ENCODE measurements at regions not wholly inside any gene's neighbourhood (a gene's known extent, or its start where the extent isn't known, plus 50 kb on each side); places are given as distances from the start of the nearest gene placed in this dataset.

DNA sequence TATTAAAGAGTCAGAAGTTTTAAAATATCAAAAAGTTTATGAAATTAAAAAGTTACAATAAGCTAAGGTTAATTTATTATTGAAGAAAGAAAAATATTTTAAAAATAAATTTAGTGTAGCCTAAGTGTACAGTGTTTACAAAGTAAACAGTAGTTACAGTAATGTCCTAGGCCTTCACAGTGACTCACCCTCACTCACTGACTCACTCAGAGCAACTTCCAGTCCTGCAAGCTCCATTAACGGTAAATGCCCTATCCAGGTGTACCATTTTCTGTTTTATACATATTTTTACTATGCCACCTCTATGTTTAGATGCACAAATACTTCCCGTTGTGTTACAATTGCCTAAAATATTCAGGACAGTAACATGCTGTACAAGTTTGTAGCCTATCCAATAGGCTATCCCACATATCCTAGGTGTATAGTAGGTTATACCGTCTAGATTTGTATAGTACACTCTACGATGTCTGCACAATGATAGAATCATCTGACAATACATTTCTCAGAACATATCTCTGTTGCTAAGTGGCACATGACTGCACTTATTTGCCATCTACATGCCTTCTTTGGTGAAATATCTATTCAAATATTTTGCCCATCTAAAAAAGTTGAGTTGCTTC, 67.2 kb upstream of the WSB1 start:
- H3K27ac ChIP-seq: no peak overlapping the region
- TF ChIP-seq, protein P1, sequence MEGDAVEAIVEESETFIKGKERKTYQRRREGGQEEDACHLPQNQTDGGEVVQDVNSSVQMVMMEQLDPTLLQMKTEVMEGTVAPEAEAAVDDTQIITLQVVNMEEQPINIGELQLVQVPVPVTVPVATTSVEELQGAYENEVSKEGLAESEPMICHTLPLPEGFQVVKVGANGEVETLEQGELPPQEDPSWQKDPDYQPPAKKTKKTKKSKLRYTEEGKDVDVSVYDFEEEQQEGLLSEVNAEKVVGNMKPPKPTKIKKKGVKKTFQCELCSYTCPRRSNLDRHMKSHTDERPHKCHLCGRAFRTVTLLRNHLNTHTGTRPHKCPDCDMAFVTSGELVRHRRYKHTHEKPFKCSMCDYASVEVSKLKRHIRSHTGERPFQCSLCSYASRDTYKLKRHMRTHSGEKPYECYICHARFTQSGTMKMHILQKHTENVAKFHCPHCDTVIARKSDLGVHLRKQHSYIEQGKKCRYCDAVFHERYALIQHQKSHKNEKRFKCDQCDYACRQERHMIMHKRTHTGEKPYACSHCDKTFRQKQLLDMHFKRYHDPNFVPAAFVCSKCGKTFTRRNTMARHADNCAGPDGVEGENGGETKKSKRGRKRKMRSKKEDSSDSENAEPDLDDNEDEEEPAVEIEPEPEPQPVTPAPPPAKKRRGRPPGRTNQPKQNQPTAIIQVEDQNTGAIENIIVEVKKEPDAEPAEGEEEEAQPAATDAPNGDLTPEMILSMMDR (conservative IDR thresholded peaks at IDR 0.05): no peak

DNA sequence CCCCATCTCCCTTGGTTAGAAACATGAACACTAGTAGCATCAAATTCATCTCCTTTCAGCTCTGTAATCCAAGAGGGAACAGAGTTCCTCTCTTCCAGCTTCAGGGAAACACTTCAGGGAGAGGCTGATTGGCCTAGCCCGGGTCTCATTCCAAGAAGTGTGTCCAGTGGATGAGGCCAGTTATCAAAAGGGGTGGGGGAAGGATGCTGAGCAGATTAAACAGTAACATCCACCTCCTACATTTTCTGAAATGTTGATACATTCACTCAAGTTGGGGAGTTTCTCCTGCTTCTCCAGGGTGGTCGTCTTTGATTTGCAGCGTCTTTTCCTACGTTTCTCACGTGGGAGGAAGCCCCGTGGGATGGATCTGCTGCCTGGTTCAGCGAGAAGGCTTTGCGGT, 62.9 kb upstream of the WSB1 start:
- TF ChIP-seq, protein P1 (conservative IDR thresholded peaks at IDR 0.05): no peak
- H3K27ac ChIP-seq: no peak overlapping the region

DNA sequence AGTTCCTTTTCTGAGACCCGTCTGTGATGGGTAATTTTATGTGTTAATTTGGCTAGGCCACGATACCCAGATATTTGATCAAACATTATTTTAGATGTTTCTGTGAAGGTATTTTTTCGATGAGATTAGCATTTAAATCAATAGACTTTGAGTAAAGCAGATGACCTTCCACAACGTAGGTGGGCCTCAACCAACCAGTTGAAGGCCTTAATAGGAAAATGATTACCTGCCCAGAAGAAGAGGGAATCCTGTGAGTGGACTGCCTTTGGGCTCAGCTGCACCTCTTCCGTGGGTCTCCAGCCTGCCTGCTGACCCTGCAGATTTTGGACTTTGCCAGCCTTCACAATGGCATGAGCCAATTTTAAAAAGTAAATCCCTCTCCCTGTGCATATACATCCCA, 61.6 kb upstream of the WSB1 start:
- TF ChIP-seq, protein P1 (conservative IDR thresholded peaks at IDR 0.05): no peak
- H3K27ac ChIP-seq: no peak overlapping the region

DNA sequence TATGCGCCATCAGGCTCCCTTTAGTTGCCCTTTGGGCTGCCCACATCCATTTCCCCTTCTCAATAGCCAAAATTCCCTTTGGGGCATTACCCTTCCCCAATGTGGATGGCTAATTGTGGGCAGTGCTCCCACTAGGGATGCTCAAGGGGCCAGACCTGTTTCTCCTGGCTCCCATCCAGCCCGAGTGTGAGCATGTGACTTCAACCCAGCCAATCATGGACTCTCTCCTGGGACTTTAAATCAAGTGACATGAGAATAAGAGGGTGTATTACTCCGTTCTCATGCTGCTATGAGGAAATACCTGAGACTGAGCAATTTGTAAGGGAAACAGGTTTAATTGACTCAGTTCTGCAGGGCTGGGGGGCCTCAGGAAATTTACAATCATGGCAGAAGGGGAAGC, 60.9 kb upstream of the WSB1 start:
- TF ChIP-seq, protein P1 (conservative IDR thresholded peaks at IDR 0.05): no peak
- H3K27ac ChIP-seq: no peak overlapping the region

DNA sequence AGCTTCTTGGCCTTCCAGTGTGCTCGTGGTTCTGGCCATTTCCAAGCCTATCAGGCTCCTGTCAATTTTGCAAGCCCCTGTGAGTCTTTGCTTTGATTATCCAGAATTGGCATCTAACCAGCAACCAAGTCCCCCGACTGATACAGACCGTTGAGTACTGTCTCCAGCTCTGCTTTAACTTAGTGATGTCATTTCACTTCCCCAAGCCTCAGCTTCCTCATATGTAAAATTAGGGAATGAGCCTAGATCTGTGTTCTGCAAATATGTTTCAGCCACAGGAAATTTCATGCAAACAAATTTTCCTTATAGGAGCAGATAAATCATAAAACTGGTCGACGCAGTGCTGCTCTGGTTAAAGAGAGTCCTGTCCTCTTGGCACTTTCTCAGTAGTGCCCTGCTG, 60.1 kb upstream of the WSB1 start:
- H3K27ac ChIP-seq: no peak overlapping the region
- TF ChIP-seq, protein P1 (conservative IDR thresholded peaks at IDR 0.05): no peak

DNA sequence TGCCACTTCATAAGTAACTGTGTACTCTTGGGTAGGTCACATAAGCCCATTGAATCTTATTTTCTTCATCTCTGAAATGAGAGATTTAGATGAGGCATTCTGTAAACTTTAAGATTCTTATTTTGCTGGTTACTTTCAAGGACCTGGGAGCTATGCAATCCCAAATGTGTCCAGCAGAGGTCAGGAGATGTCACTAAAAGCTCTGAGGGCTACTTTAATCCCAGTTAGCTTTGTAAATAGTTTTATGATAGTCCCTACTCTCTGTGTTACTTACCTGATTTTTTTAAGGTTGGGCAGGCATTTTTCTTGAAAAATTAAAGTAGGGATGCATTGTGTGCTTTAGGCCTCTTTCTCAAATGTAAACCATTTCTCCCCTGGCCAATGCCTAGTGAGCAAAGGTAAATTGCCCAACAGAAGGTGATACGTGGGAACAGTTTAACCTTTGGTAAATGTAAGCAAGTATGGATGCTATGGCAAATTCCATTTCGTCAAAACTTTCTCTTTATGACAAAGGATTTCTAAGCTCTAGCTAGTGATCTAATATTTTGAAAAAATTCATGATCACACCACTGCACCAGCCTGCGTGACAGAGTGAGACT, 57.1 kb upstream of the WSB1 start:
- TF ChIP-seq, protein P1 (conservative IDR thresholded peaks at IDR 0.05): peak; percentile 97
- H3K27ac ChIP-seq: no peak overlapping the region

DNA sequence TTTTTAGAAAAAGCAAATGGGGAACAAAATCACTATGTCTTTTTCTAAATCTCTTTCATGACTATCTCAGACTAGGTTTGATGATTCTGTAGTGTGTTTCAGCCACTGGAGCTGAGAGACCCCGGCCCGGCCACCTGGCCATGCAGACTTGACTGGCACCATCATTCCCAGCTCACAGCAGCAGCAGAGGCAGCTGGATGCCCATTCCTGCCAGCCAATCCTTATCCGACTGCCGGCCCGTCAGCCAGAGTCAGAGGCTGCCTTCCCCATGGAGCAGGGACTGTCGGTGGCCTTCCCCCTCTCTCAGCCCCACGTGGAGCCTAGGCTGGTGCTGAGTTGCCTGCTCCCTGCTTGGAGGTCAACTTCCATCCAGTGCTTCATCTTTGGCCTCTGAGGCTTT, 56.0 kb upstream of the WSB1 start:
- H3K27ac ChIP-seq: no peak overlapping the region
- TF ChIP-seq, protein P1 (conservative IDR thresholded peaks at IDR 0.05): no peak

All from VCaP (cell line).